ENCODE measurements at regions not wholly inside any gene's neighbourhood (a gene's known extent, or its start where the extent isn't known, plus 50 kb on each side); places are given as distances from the start of the nearest gene placed in this dataset.

DNA sequence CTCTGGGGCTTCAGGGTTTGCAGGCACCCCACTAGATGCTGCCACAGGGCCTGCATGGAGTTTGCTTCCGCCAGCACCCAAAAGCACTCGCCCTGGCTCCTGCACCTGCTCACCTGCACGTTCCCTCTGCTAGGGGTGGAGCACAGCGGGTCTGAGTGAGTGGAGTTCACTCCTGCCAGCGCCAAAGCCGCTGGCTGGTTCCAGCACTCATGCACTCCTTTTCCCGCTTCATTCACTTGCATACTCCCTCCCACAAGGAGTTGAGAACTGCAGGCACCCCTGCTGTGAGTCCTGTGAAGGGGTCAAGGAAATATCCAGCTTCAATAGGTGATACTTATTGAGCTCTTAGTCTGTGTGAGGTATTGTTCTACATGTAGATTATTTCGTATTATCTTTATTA, 537.5 kb downstream of the NR2F2 start:
- Histone ChIP-seq H3K4me3 (no peak overlapping the region), H3K27ac (ENCODE audit: extremely low read depth, low read depth, low read length) (no peak overlapping the region), H3K79me2 (ENCODE audit: control insufficient read depth, insufficient read depth, low read length) (no peaks in the 10 kb centered on the region), H3K36me3 (ENCODE audit: control insufficient read depth, insufficient read depth, low read length) (no peaks in the 10 kb centered on the region), H3K4me1 (replicated peaks in 1 of 2; ENCODE audit: control insufficient read depth in 2 of 2, insufficient read depth in 2 of 2, low read length in 2 of 2) (no peaks in the 10 kb centered on the region), H3K9me1 (ENCODE audit: control insufficient read depth, insufficient read depth, low read length) (no peaks in the 10 kb centered on the region), H2AFZ (ENCODE audit: low read depth, low read length) (no peak overlapping the region), H3K4me2 (ENCODE audit: insufficient read depth, low read length) (no peak overlapping the region), H3K27me3 (ENCODE audit: control insufficient read depth in 2 of 2, insufficient read depth in 2 of 2, low read length in 2 of 2) (no peaks in the 10 kb centered on the region), H3K9ac (ENCODE audit: insufficient read depth in 1 of 2, low read depth in 2 of 2, low read length in 2 of 2) (no peak overlapping the region), H3K9me3 (replicated peaks; ENCODE audit: control insufficient read depth, insufficient read depth, low read depth, low read length) (no peaks in the 10 kb centered on the region), H4K20me1 (replicated peaks; ENCODE audit: control insufficient read depth, insufficient read depth, low read length) (no peaks in the 10 kb centered on the region)
- 0% methylated on average over 7 of the region's 8 CpGs for WGBS (ENCODE audit: insufficient coverage, low coverage, missing lambda C conversion rate)
- FAIRE-seq = no peak
- in situ Hi-C loops (cut with MboI) = no loop called here
- ChIA-PET CTCF (ENCODE audit: low intra/inter-chr PET ratio) (interaction anchor here (0.5 kb wide), 1 partner anchor 1211 kb away, joined by 3 read pairs; no protein-coding TSS in a partner anchor), POLR2A (no interaction called here)
- DNase-seq (ENCODE audit: extremely low read depth in 1 of 4, low spot score in 3 of 4) = no peak
- intact Hi-C loops (cut with micrococcal nuclease) = no loop called here
- no TSS peak for BruUV-seq (replicated peaks)
- TF ChIP-seq HMG20B (CRISPR knock-in tag; IDR thresholded peaks at IDR 0.05) (no peak), E2F3 (CRISPR knock-in tag; IDR thresholded peaks at IDR 0.05) (no peak), RBM22 (IDR thresholded peaks at IDR 0.05; ENCODE audit: low read depth, low read length, poor library complexity, severe bottlenecking) (no peak), JUNB (CRISPR knock-in tag; conservative IDR thresholded peaks at IDR 0.05) (no peak), LCOR (CRISPR knock-in tag; IDR thresholded peaks at IDR 0.05) (no peak), MYC (IDR thresholded peaks at IDR 0.05; ENCODE audit: low read depth, low read length) (no peak), MYC (CRISPR knock-in tag; IDR thresholded peaks at IDR 0.05; ENCODE audit: borderline replicate concordance, low read depth) (no peak)
- TF ChIP-seq, protein P1, sequence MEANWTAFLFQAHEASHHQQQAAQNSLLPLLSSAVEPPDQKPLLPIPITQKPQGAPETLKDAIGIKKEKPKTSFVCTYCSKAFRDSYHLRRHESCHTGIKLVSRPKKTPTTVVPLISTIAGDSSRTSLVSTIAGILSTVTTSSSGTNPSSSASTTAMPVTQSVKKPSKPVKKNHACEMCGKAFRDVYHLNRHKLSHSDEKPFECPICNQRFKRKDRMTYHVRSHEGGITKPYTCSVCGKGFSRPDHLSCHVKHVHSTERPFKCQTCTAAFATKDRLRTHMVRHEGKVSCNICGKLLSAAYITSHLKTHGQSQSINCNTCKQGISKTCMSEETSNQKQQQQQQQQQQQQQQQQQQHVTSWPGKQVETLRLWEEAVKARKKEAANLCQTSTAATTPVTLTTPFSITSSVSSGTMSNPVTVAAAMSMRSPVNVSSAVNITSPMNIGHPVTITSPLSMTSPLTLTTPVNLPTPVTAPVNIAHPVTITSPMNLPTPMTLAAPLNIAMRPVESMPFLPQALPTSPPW (CRISPR knock-in tag; IDR thresholded peaks at IDR 0.05) = no peak
- TF ChIP-seq, protein P2, sequence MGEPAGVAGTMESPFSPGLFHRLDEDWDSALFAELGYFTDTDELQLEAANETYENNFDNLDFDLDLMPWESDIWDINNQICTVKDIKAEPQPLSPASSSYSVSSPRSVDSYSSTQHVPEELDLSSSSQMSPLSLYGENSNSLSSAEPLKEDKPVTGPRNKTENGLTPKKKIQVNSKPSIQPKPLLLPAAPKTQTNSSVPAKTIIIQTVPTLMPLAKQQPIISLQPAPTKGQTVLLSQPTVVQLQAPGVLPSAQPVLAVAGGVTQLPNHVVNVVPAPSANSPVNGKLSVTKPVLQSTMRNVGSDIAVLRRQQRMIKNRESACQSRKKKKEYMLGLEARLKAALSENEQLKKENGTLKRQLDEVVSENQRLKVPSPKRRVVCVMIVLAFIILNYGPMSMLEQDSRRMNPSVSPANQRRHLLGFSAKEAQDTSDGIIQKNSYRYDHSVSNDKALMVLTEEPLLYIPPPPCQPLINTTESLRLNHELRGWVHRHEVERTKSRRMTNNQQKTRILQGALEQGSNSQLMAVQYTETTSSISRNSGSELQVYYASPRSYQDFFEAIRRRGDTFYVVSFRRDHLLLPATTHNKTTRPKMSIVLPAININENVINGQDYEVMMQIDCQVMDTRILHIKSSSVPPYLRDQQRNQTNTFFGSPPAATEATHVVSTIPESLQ (CRISPR knock-in tag; IDR thresholded peaks at IDR 0.05) = no peak
- TF ChIP-seq, protein P3, sequence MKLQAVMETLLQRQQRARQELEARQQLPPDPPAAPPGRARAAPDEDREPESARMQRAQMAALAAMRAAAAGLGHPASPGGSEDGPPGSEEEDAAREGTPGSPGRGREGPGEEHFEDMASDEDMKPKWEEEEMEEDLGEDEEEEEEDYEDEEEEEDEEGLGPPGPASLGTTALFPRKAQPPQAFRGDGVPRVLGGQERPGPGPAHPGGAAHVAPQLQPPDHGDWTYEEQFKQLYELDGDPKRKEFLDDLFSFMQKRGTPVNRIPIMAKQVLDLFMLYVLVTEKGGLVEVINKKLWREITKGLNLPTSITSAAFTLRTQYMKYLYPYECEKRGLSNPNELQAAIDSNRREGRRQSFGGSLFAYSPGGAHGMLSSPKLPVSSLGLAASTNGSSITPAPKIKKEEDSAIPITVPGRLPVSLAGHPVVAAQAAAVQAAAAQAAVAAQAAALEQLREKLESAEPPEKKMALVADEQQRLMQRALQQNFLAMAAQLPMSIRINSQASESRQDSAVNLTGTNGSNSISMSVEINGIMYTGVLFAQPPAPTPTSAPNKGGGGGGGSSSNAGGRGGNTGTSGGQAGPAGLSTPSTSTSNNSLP (IDR thresholded peaks at IDR 0.05; ENCODE audit: borderline replicate concordance, low read depth, low read length) = no peak
- TF ChIP-seq, protein P4, sequence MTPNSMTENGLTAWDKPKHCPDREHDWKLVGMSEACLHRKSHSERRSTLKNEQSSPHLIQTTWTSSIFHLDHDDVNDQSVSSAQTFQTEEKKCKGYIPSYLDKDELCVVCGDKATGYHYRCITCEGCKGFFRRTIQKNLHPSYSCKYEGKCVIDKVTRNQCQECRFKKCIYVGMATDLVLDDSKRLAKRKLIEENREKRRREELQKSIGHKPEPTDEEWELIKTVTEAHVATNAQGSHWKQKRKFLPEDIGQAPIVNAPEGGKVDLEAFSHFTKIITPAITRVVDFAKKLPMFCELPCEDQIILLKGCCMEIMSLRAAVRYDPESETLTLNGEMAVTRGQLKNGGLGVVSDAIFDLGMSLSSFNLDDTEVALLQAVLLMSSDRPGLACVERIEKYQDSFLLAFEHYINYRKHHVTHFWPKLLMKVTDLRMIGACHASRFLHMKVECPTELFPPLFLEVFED (CRISPR knock-in tag; conservative IDR thresholded peaks at IDR 0.05) = no peak
- TF ChIP-seq, protein P5, sequence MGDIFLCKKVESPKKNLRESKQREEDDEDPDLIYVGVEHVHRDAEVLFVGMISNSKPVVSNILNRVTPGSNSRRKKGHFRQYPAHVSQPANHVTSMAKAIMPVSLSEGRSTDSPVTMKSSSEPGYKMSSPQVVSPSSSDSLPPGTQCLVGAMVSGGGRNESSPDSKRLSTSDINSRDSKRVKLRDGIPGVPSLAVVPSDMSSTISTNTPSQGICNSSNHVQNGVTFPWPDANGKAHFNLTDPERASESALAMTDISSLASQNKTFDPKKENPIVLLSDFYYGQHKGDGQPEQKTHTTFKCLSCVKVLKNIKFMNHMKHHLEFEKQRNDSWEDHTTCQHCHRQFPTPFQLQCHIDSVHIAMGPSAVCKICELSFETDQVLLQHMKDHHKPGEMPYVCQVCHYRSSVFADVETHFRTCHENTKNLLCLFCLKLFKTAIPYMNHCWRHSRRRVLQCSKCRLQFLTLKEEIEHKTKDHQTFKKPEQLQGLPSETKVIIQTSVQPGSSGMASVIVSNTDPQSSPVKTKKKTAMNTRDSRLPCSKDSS (IDR thresholded peaks at IDR 0.05; ENCODE audit: low read depth, partially characterized antibody) = no peak
- no peak for ATAC-seq

All from K562 (cell line).